H1 (cell line): ENCODE measurements at regions not wholly inside any gene's neighbourhood (a gene's known extent, or its start where the extent isn't known, plus 50 kb on each side); places are given as distances from the start of the nearest gene placed in this dataset.

ENCODE experiments used
- CBX5 ChIP-seq: fragments of 300-800, 300-1000 bp; sonication (generic); IDR thresholded peaks from 2 replicates; pipeline ENCODE4 v1.7.1; 2016; ENCODE audit warnings: antibody characterized with exemption, low read length, low read depth
- CEBPB ChIP-seq: IDR thresholded peaks from 2 replicates; pipeline ENCODE4 v1.6.1; 2012; ENCODE audit warnings: low read depth, low read length
- CREB1 ChIP-seq: IDR thresholded peaks from 2 replicates; pipeline ENCODE4 v1.6.1; 2012; ENCODE audit warnings: inconsistent platforms
- CTCF ChIP-seq, 3 experiments: IDR thresholded peaks; 1 replicate in 2 of 3; 2 replicates in 1 of 3; pipeline versions ENCODE4 v1.5.1 to v1.6.1; 2011; ENCODE audit warnings: low read length in 3 of 3, mild to moderate bottlenecking in 3 of 3, inconsistent platforms in 2 of 3, low read depth in 1 of 3, moderate library complexity in 1 of 3; ENCODE audit not compliant: insufficient read depth in 1 of 3; ENCODE audit errors: control extremely low read depth in 1 of 3
- EGR1 ChIP-seq: IDR thresholded peaks from 2 replicates; pipeline ENCODE4 v1.6.1; 2011; ENCODE audit warnings: low read depth, low read length, borderline replicate concordance
- HDAC2 ChIP-seq, 2 experiments: fragments of 300-600 bp in 1 of 2; sonication (generic) in 1 of 2; IDR thresholded peaks; 2 replicates each; pipeline ENCODE4 v1.6.1; 2011 to 2012; ENCODE audit warnings: low read depth in 2 of 2, low read length in 2 of 2, mild to moderate bottlenecking in 2 of 2, moderate library complexity in 2 of 2, borderline replicate concordance in 1 of 2, inconsistent platforms in 1 of 2
- POLR2A ChIP-seq, 2 experiments: IDR thresholded peaks; 1 replicate in 1 of 2; 2 replicates in 1 of 2; pipeline ENCODE4 v1.6.1; 2011; ENCODE audit warnings: low read depth in 2 of 2, low read length in 2 of 2, mild to moderate bottlenecking in 2 of 2; ENCODE audit errors: control extremely low read depth in 1 of 2
- POLR2AphosphoS5 ChIP-seq: IDR thresholded peaks from 2 replicates; pipeline ENCODE4 v1.6.1; 2011; ENCODE audit warnings: low read depth, low read length
- SIN3A ChIP-seq, 2 experiments: IDR thresholded peaks in 1 of 2; conservative IDR thresholded peaks in 1 of 2; 2 replicates each; pipeline ENCODE4 v1.6.1; 2011 to 2012; ENCODE audit warnings: low read length in 2 of 2, improper control_type of control experiment in 1 of 2, low read depth in 1 of 2, mild to moderate bottlenecking in 1 of 2
- SRF ChIP-seq: IDR thresholded peaks from 2 replicates; pipeline ENCODE4 v1.6.1; 2011; ENCODE audit warnings: mild to moderate bottlenecking, low read depth, low read length, moderate library complexity
- USF2 ChIP-seq: IDR thresholded peaks from 2 replicates; pipeline ENCODE4 v1.6.1; 2011; ENCODE audit warnings: low read length, improper control_type of control experiment

GRCh38 chr2:216974321-216975302 lies 114.7 kb upstream of the TNP1 start:
- TF ChIP-seq CTCF (IDR thresholded peaks at IDR 0.05; ENCODE audit: control extremely low read depth in 1 of 3, insufficient read depth in 1 of 3, low read depth in 1 of 3, low read length in 3 of 3) (no peak), EGR1 (no peak), CREB1 (no peak), HDAC2 (IDR thresholded peaks at IDR 0.05; ENCODE audit: borderline replicate concordance in 1 of 2, low read depth in 2 of 2, low read length in 2 of 2) (no peak), CEBPB (no peak), POLR2A (IDR thresholded peaks at IDR 0.05; ENCODE audit: control extremely low read depth in 1 of 2, low read depth in 2 of 2, low read length in 2 of 2) (no peak), SRF (no peak), POLR2AphosphoS5 (no peak), SIN3A (conservative IDR thresholded peaks at IDR 0.05 in 1 of 2, IDR thresholded peaks at IDR 0.05 in 1 of 2; ENCODE audit: low read depth in 1 of 2, low read length in 2 of 2) (no peak), USF2 (no peak), CBX5 (no peak)
